RPMI7951 (cell line): ENCODE measurements at regions not wholly inside any gene's neighbourhood (a gene's known extent, or its start where the extent isn't known, plus 50 kb on each side); places are given as distances from the start of the nearest gene placed in this dataset.

ENCODE experiments used
- DNase-seq: peaks from one replicate; pipeline ENCODE4 v3.0.0-alpha.2; 2012; ENCODE audit warnings: low read depth

DNA sequence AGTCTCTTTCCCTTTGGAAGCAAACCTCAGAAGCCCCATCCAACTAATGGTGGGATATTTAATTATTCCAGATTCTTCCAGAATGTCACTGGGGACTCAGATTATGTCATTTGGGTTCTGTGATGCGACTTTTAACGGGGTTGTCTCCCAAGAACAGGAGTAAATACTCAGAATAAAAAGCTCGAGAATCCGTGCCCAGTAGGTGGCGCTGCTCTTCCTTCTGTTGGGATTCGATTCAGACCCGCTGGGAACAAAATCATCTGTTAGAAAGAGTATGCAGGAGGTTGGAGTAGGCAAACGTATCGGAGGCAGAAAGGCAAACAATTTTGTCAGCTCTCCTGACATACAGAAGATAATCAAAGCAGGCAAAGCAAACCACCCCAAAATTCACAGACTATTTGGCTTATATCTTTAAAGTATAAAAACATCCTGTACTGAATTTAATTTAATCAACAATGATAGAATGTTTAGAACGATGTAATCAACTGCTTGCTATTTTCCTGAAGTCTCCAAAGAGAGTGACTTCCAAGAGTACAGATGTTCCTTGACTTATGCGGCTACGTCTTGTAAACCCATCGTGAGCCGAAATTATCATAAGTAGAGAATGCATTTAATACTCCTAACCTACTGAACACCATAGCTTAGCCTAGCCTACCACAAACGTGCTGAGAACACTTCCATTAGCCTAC is 169.8 kb upstream of the RAI14 start:
- peak; percentile 75 for DNase-seq

DNA sequence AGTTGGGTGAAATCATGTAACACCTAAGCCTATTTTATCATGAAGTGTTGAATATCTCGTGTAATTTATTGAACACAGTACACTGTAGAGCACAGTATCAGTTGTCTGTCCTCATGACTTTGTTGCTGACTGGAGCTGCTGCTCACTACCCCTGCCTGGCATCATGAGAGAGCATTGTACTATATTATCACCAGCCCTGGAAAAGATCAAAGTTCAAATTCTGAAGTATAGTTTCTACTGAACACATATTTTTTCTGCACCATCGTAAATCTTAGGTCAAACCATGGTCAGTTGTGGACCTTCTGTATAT is 169.3 kb upstream of the RAI14 start:
- DNase-seq: no peak

DNA sequence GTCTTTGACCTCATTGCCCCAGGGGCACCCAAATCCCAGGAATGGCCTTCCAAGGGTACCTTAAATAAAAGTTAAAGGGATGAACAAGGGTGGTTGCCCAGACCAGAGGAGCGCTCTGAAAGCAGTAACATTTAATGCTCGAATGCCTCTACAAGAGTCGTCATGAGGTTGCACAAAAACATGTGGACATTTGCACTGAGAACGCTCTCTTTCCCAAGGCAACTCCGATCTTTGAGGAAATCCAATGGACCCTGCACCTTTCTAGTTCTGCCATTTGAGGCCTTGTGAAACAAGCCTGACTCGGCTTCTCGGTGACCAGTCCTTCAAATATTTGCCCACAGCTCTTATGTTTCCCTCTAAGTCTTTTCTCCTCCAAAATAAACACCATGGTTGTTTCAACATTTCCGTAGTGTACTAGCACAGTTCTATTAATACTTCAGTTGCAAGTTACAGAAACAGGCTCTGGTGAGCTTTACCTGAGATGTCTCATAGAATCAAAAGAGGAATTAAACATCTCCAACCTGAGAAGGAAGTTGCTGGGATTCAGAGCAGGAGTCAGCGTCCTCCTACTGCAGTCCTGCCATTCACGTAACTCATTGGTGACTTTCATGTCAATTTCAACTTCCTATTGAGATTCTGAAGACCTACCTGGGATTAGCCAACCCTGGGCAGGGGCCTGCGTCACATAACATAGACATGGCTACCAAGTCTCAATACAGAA is 168.8 kb upstream of the RAI14 start:
- peak; percentile 75 for DNase-seq

DNA sequence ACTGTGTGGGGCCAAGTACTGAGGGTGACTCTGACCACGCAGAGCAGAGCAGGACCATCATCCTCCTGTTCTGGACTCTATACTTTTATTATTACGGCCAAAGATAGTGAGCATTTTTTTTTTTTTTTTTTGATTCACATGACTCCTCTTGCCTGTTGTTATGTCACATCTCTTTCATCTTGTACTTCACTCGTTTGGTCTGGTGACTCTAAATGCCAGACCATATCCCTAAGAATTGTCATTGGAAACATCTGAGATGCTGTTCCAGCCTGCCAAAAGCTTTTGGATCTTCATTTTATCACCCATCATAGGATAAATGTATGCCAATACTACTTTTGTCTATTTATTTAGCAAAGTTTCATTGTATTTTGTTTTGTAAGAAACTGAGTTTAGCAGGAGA is 168.2 kb upstream of the RAI14 start:
- DNase-seq: no peak

DNA sequence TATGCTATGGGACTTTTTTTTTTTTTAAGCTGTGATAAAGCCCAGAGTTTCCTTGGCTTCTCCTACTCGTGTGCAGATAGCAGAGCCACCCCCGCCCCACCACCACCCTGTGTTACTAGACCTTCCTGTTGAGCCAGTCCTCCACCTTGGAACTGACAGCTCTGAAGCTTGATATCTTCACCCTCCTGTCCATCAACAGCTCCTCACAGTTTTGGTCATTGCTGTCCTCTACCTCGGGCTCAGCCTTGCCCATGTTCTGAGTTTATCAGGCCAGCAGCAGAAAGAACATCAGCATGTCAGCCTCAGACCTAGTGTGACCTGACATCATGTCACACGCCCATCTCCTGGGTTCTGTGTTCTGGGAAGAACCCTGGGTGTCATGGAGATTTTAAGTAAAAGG is 167.1 kb upstream of the RAI14 start:
- DNase-seq: no peak

DNA sequence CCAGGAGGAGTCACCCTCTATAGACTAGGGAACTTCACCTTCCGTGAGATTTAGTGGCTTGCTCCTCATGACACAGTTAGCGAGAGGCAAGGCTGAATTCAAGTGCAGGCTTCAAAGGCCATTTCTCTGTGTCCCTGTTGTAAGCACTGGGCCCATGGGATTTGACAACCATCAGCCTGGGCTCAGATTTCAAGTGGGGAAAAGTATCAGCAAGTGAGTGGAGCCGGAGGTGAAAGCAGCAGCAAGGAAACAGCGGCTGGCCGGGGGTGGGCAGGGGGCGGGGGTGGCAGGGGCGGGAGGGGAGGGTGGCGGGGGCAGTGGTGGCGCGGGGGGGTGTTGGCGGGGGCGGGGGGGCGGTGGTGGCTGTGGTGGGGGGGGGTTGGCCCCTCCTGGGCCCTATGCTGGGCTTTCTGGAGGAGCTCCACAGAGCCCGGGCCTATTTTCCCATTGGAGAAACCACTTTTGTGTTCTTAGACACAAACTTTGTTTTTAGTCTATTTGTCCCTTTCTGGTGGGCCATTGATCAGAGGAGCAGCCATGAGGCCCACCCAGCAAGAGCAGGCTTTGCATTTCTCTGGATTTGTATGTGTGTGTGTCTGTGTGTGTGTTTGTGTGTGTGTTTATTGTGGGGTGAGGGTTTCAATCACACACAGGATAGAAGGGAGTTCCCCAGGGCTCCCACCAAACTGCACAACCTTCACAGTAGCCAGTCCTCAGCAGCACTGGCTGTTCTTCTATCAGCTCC is 165.4 kb upstream of the RAI14 start:
- no peak for DNase-seq

DNA sequence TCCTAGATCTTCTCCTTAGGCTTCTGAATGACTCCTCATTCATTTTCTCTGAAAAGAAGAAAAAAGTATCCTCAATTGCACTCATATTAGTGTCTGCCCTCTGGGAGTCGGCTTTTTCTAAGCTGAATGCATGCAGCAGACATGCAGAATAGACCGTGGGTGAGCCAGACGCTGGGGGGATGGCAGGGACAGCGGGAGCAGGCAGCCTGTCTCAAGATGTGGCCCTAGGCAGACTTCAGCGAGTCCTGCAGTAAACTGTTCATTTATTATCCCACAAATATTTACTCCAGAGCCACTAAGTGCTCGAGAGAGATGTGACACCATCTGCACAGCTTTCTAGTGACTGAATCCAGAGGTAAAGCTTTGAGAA is 164.9 kb upstream of the RAI14 start:
- DNase-seq: peak; percentile 60

DNA sequence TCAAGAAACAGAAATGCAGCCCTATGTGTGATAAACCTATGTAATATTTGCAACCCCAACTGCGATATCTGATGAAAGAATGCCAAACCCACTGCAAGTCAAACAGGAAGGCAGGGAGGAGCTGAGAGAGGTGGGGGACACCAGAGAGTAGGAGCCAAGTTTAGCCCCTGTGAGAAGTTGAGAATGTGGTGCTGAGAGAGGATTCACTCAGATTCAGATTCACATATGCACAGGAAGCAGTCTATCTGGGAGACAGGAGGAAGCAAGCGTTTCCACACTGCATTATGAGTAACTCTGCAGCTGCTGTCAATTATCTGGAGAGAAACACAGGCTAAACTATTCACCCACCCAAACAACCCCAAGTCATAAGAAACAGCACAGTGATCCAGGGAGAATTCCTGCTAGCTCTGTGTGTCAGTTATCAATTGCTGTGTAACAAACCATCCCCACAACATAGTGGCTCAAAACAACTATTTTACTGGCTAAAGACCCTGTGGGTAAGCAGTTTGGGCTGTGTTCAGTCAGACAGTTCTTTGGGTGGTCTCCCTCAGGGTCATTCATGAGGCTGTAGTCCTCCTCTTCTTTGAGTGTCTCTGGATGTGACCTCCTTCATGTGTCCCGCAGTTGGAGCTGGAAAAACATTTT is 161.9 kb upstream of the RAI14 start:
- peak; percentile 80 for DNase-seq

DNA sequence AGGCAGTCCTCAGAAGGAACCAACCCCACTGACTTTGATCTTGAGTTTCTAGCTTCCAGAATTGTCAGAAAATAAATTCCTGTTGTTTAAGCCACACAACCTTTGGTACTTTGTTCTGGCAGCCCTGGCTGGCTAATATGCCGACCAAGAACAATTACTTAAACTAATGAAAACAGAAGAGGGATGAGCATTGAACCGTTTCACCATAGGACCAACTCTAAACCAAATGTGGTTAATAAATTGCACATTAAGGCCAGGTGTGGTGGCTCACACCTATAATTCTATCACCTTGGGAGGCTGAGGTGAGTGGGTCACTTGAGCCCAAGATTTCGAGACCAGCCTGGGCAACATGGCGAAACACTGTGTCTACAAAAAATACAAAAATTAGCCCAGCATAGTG is 160.9 kb upstream of the RAI14 start:
- DNase-seq: no peak

DNA sequence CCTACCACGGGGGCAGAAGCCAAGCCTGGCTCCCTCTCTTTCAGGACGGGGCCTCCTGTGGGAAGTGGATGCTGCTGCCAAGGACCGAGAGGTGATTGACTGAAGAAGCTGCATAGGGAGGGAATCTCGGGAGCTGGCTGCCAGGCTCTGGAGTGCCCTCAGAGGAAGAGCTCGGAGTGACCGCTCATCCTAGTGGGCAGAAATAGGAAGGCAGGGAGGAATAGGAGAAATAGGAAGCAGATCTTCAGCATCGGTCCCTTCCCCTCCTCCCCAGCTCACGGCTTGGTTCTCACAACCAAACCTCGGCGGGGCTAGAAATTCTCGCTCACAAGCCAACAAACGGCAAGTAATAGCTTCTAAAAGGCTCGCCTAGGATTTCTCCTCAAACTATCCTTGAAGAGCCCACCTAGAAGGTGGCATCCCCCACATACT is 159.9 kb upstream of the RAI14 start:
- no peak for DNase-seq

DNA sequence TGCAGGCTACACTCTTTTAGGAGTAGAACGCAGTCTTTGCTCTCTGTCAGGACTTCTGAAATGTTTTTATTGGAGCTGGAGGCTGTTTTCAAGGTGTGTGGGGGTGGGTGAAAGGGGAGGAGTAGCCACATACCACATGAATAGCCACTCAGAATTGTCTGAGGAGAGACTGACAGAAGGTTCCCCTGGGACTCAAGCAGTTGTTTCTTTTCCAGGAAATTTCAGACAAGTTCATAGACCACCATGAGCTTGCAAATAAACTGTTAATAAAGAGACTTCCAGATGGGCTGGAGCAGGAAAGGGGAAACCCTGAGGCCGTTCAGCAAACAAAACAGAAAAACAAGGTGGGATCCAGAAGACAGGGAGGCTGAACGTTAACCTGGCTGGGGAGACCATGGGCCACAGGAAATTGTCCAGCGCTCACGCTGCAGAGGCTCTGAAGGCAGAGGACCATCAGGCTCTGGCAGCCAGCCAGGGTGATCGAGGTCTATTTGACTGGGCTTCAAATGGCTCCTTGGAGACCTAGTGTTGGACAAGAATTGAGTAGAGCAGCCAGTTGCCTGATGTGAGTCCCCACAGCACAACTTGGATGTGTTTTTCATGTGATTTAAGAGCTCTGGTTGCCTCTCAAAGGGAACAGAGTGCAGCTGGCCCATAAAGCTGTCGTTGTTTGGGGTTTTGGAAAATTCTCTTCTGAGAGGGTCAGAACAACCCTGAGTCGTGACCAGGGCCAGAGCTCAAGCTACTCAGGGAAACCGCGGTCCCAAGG is 159.2 kb upstream of the RAI14 start:
- no peak for DNase-seq

DNA sequence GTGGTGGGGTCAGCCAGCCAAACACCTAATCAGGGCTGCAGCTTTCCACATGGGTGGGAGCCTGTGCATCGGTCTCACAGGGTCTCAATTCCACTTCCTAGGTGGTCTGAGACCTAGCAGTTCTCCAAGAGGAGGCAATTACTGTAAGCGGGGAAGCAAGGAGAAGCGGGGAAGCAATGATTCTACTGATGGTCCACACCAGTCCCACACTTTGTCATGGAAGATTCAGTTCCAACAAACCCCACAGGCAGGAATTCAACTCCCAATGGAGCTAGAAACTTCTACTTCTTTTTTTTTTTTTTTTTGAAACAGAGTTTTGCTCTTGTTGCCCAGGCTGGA is 158.7 kb upstream of the RAI14 start:
- DNase-seq: no peak

DNA sequence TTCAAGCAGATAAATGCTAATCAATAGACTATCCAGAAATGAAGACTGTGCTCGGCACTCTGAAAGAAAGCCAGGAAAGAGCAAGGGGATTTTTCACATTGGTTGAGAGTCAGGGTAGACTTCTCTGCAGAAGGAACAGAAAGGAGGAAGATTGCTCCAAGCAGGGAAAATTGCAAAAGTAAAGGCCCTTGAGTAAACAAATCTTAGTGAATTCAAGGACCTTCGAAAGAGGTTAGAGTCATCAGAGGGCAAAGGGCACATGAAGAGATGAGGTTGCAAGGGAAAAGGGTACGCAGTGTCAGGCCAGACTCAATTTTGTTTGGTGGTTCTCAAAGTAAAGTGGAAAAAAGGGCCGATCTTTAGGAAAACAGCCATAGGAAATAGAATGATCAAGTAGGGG is 157.6 kb upstream of the RAI14 start:
- no peak for DNase-seq

DNA sequence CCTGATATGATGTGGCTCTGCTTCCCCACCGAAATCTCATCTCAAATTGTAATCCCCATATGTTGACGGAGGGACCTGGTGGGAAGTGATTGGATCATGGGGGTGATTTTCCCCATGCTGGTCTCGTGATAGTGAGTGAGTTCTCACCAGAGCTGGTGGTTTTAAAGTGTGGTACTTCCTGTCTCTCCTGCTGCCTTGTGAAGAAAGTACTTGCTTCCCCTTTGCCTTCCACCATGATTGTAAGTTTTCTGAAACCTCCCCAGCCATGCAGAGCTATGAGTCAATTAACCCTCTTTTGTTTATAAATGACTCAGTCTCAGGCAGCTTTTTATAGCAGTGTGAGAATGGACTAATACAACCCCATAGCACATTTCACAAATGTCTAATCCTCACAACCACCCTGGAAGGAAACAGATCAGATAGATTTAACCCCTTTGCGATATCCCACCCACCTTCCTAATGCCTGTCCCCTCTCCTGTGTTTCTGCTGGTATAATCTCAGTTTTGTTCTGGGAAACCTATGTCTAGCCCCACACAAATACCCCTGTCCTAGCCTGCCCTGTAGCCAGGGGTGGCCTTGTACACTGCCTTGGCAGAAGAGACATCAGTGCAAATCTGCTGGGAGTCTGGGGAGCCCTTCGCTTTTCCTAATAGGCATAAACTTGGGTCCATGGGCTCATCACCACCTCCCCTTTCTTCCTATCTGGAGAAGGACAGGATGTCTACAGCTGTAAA is 157.0 kb upstream of the RAI14 start:
- DNase-seq: peak; percentile 77

DNA sequence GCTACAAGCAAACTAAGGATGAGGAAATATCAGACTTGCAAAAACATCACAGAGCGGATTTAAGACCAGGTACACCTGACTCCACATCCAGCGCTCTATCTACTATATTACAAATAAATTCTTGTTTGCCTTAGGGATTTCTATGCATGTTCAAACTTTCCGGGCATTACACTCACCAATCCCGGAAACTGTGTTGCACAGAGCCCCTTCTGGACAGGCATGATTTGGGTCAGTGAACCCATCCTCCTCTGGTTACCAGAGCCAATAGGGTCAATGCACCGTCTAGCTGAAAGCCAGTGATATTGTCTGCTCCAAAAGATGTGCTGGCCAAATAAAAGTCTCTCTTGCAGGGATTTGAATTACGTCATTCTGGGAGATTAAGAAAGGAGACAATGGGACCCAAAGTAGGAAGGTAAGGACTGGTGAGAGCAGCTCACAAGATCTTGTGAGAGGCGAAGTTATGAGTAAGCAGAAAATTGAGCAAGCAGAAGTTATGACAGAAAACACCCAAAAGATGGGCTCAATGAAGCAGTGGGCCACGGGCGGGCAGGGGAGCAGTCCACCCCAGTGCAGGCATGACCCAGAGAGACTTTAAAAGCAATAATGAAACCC is 155.8 kb upstream of the RAI14 start:
- no peak for DNase-seq

DNA sequence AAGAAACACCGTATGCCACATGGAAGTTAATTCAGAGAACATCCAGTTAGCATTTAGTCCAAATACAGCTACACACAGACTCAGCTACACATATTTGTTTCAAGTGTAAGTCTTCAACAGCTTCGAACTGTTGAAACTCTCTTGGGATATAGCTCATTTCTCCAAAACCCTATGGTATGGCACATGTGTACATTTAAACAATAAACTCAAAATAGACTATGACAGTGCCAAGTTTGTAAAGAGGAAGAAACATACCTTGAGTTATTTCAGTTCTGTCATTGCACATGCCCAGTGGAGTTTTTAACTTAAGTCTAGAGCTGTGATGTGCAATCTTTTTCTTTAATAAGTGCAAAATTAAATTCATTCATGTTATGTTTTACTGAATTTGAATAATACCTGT is 155.1 kb upstream of the RAI14 start:
- DNase-seq: no peak

DNA sequence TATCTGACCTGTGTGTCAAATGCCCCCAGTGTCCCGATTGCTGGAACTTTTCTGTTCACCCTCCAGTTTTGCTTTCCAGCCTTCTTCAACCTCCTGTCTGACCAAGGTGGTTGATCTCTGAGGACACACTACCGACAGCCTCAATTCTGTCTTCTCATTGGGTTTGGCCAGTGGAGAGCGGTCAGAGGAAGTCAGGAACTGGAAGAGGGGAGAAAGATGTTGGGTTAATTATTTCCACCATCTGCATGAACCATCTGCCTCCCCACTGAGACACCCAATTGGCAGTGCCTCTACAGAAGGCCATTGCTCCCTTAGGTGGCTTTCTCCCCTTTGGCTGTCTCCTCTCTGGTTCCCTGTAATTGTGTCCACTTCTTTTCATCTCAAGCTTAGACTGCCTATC is 154.3 kb upstream of the RAI14 start:
- no peak for DNase-seq

DNA sequence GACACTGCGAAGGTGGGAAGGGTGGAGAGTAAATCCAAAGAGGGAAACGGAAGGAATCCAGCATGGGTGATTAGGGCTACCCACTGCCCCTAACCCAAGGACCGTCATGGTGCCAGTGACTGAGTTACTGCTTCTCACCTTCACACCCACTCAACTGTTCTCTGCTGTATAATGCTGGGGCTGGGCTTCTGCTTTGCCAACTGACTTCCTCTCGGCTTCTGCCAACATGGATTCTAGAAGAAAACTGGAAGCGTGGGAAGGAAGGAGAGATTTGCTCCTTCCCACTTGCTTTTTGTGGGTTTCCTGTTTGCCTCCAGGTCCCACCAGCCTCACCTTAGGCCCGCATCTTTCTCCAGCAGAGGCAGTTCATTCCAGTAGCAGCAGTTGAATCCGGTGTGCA is 153.5 kb upstream of the RAI14 start:
- no peak for DNase-seq

DNA sequence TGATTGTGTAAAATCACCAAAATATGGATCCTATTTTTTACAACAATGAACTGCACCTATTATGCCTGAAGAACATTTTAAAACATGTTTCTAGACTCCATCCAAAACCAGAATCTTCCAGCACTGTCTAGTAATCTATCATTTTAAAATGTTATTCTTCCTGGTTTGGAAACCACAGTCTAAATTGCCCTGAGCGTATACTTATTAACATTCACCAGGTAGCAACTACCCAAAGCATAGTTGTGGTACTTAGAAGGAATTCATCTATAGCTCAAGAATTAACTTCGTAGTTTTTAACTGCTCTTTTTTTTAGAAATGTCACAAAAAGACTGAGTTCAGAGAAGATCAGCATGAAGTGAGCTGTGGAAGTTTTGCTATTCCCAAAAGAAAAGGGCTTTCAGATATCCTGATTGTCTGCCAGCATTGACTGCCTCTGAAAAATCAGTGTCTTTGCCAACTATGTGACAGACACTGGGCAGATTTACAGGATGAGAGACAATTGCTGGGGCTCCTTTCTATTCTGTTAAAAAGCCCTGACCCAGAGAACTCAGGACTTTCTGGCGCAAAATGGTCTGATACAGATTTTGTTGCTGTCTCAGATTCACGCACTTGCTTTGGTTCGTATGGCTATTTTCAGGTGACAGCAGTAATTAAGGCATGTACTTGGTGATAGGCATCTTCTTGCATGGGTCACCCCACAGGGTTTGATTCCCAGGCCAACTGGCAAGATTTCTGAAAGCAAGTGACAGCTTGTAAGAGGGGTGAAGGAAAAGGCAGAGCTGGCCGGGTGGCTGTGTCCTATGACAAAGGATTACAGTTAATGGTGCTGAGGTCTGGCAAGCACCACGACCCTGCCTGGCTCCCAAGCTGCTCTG is 152.5 kb upstream of the RAI14 start:
- DNase-seq: no peak

DNA sequence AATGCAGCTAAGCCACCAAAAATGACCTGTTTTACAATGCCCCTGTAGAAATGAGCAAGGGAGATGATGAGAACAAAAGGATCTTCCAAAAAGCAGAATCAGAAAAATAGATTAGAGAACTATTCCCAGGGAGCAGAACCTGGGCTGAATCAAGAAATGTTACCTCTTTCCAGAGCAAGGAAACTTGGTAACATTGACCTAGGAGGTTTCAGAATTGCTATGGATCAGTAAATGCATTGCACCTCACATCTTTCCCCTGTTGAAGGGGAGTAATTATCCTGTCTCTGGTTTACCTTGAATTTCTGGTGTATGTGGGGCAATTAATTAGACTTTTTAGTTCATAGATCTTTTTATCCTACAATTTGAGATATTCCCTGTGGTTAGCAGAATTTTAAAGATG is 151.2 kb upstream of the RAI14 start:
- no peak for DNase-seq
